Endodermal cell (in vitro differentiated cells): ENCODE measurements at regions not wholly inside any gene's neighbourhood (a gene's known extent, or its start where the extent isn't known, plus 50 kb on each side); places are given as distances from the start of the nearest gene placed in this dataset.
A peak's percentile ranks its signal among the peaks of the same experiment; 100 is the strongest.

ENCODE experiments used
- DNase-seq: peaks from one replicate; pipeline ENCODE4 v3.0.0-alpha.2; 2017
- H3K27ac ChIP-seq: 2 replicates; pipeline ENCODE4 v1.5.1; 2013; ENCODE audit warnings: mild to moderate bottlenecking, low read depth, low read length, moderate library complexity
- H3K27me3 ChIP-seq: 2 replicates; pipeline ENCODE4 v1.6.1; 2013; ENCODE audit warnings: mild to moderate bottlenecking, low read length, moderate library complexity; ENCODE audit not compliant: insufficient read depth, control insufficient read depth, poor library complexity, severe bottlenecking
- H3K36me3 ChIP-seq: 2 replicates; pipeline ENCODE4 v1.7.0; 2013; ENCODE audit warnings: mild to moderate bottlenecking, low read length, moderate library complexity; ENCODE audit not compliant: control insufficient read depth, insufficient read depth
- H3K4me1 ChIP-seq: one replicate; pipeline ENCODE4 v1.7.0; 2013; ENCODE audit warnings: low read length; ENCODE audit not compliant: control insufficient read depth, insufficient read depth
- H3K4me3 ChIP-seq: 2 replicates; pipeline ENCODE4 v1.5.1; 2013; ENCODE audit warnings: mild to moderate bottlenecking, low read length, moderate library complexity
- H3K9ac ChIP-seq: 2 replicates; pipeline ENCODE4 v1.6.1; 2013; ENCODE audit warnings: mild to moderate bottlenecking, low read length, moderate library complexity; ENCODE audit not compliant: poor library complexity, severe bottlenecking; ENCODE audit errors: extremely low read depth
- H3K9me3 ChIP-seq: 2 replicates; pipeline ENCODE4 v1.6.1; 2013; ENCODE audit warnings: mild to moderate bottlenecking, low read length, moderate library complexity; ENCODE audit not compliant: control insufficient read depth
- H3K27ac Mint-ChIP-seq: 2 replicates; pipeline ENCODE4 v1.8.0; 2020; ENCODE audit warnings: mixed read lengths
- H3K27me3 Mint-ChIP-seq: 2 replicates; pipeline ENCODE4 v1.8.0; 2021; ENCODE audit warnings: mild to moderate bottlenecking, mixed read lengths; ENCODE audit not compliant: insufficient read depth
- H3K36me3 Mint-ChIP-seq: 2 replicates; pipeline ENCODE4 v1.8.0; 2020; ENCODE audit warnings: low read depth, mixed read lengths
- H3K4me1 Mint-ChIP-seq: 2 replicates; pipeline ENCODE4 v1.8.0; 2020; ENCODE audit warnings: mixed read lengths
- H3K4me3 Mint-ChIP-seq: 2 replicates; pipeline ENCODE4 v1.8.0; 2020; ENCODE audit warnings: mild to moderate bottlenecking, moderate library complexity, mixed read lengths
- H3K9me3 Mint-ChIP-seq: 2 replicates; pipeline ENCODE4 v1.8.0; 2020; ENCODE audit warnings: mild to moderate bottlenecking, mixed read lengths
- CTCF ChIP-seq: fragments of 200-600 bp; sonication (generic); conservative IDR thresholded peaks from 2 replicates; pipeline ENCODE4 v1.5.0; 2021; ENCODE audit warnings: antibody characterized with exemption, mild to moderate bottlenecking
- WGBS, 2 experiments: methylation state at CpG; one replicate each; pipeline versions ENCODE4 v1.1.5 to v1.1.7; 2013; ENCODE audit warnings: missing lambda C conversion rate in 2 of 2, mixed read lengths in 1 of 2; ENCODE audit not compliant: insufficient coverage in 1 of 2, insufficient read length in 1 of 2; 5-methylcytosine and 5-hydroxymethylcytosine counted together

- Histone ChIP-seq H3K4me1 (no peaks in the 10 kb centered on the region), H3K9me3 (no peaks in the 10 kb centered on the region), H3K27ac (no peak overlapping the region), H3K9ac (no peak overlapping the region), H3K27me3 (no peaks in the 10 kb centered on the region), H3K4me3 (no peak overlapping the region), H3K36me3 (no peaks in the 10 kb centered on the region)
- Mint-ChIP-seq H3K4me1 (peaks cover 6% of the 10 kb centered on the region), H3K27ac (no peak overlapping the region), H3K9me3 (no peaks in the 10 kb centered on the region), H3K36me3 (no peaks in the 10 kb centered on the region), H3K4me3 (no peak overlapping the region), H3K27me3 (peaks cover 6% of the 10 kb centered on the region)
- no peak for DNase-seq
- 86 to 98% methylated on average over 4 to 5 of the region's 5 CpGs for WGBS, 2 experiments
- no peak for TF ChIP-seq CTCF
These were observed 108.3 kb upstream of the DHX40 start for GRCh38 chr17:59456923-59457615.

GRCh38 chr17:59462385-59462784 is 103.0 kb upstream of the DHX40 start:
- Histone ChIP-seq H3K9me3 (no peaks in the 10 kb centered on the region), H3K4me1 (no peaks in the 10 kb centered on the region), H3K27me3 (no peaks in the 10 kb centered on the region), H3K4me3 (no peak overlapping the region), H3K9ac (no peak overlapping the region), H3K27ac (no peak overlapping the region), H3K36me3 (no peaks in the 10 kb centered on the region)
- TF ChIP-seq CTCF: no peak
- Mint-ChIP-seq H3K4me3 (no peak overlapping the region), H3K27me3 (peaks cover 1% of the 10 kb centered on the region), H3K27ac (no peak overlapping the region), H3K36me3 (no peaks in the 10 kb centered on the region), H3K4me1 (peaks cover 8% of the 10 kb centered on the region), H3K9me3 (no peaks in the 10 kb centered on the region)
- 92 to 94% methylated on average over 4 of the region's 4 CpGs for WGBS, 2 experiments
- DNase-seq: peak; percentile 17

GRCh38 chr17:59464246-59464645 is 101.2 kb upstream of the DHX40 start:
- H3K36me3 ChIP-seq: no peaks in the 10 kb centered on the region
- Mint-ChIP-seq H3K27me3 (peaks cover 3% of the 10 kb centered on the region), H3K36me3 (no peaks in the 10 kb centered on the region), H3K27ac (no peak overlapping the region), H3K4me3 (no peak overlapping the region), H3K9me3 (no peaks in the 10 kb centered on the region), H3K4me1 (peaks cover 8% of the 10 kb centered on the region)
- 93 to 96% methylated on average over 4 to 5 of the region's 5 CpGs for WGBS, 2 experiments
- no peaks in the 10 kb centered on the region for H3K9me3 ChIP-seq
- H3K4me3 ChIP-seq: no peak overlapping the region
- DNase-seq: peak; percentile 33
- no peaks in the 10 kb centered on the region for H3K27me3 ChIP-seq
- no peak overlapping the region for H3K9ac ChIP-seq
- no peaks in the 10 kb centered on the region for H3K4me1 ChIP-seq
- no peak for TF ChIP-seq CTCF
- no peak overlapping the region for H3K27ac ChIP-seq
